PFSK-1 (cell line): ENCODE measurements at regions not wholly inside any gene's neighbourhood (a gene's known extent, or its start where the extent isn't known, plus 50 kb on each side); places are given as distances from the start of the nearest gene placed in this dataset.

Source experiments
- FOXP2 ChIP-seq: optimal IDR thresholded peaks from 2 replicates; pipeline ENCODE3; 2011; ENCODE audit warnings: borderline replicate concordance, control low read depth, inconsistent platforms; ENCODE audit not compliant: insufficient read depth; ENCODE audit errors: extremely low read length, extremely low read depth
- POLR2AphosphoS5 ChIP-seq: IDR thresholded peaks from 2 replicates; pipeline ENCODE4 v1.6.1; 2012; ENCODE audit warnings: low read depth, mild to moderate bottlenecking, control low read depth, low read length, moderate library complexity
- SIN3A ChIP-seq: IDR thresholded peaks from 2 replicates; pipeline ENCODE4 v1.6.1; 2012; ENCODE audit warnings: mild to moderate bottlenecking, low read length, moderate library complexity, borderline replicate concordance; ENCODE audit not compliant: insufficient read depth
- TAF1 ChIP-seq: IDR thresholded peaks from 2 replicates; pipeline ENCODE4 v1.6.1; 2012; ENCODE audit warnings: low read length, control low read depth, borderline replicate concordance; ENCODE audit not compliant: insufficient read depth
- TF ChIP-seq, protein P1 (sequence below), 2 experiments: IDR thresholded peaks; 2 replicates each; pipeline versions ENCODE4 v1.6.1 to v1.8.0; 2011 to 2012; ENCODE audit warnings: low read depth in 2 of 2, low read length in 2 of 2, control low read depth in 1 of 2, inconsistent platforms in 1 of 2, mild to moderate bottlenecking in 1 of 2, moderate library complexity in 1 of 2; ENCODE audit not compliant: insufficient read depth in 1 of 2

GRCh38 chr1:37292789-37293188 lies 181.6 kb upstream of the ZC3H12A start:
- TF ChIP-seq, protein P1, sequence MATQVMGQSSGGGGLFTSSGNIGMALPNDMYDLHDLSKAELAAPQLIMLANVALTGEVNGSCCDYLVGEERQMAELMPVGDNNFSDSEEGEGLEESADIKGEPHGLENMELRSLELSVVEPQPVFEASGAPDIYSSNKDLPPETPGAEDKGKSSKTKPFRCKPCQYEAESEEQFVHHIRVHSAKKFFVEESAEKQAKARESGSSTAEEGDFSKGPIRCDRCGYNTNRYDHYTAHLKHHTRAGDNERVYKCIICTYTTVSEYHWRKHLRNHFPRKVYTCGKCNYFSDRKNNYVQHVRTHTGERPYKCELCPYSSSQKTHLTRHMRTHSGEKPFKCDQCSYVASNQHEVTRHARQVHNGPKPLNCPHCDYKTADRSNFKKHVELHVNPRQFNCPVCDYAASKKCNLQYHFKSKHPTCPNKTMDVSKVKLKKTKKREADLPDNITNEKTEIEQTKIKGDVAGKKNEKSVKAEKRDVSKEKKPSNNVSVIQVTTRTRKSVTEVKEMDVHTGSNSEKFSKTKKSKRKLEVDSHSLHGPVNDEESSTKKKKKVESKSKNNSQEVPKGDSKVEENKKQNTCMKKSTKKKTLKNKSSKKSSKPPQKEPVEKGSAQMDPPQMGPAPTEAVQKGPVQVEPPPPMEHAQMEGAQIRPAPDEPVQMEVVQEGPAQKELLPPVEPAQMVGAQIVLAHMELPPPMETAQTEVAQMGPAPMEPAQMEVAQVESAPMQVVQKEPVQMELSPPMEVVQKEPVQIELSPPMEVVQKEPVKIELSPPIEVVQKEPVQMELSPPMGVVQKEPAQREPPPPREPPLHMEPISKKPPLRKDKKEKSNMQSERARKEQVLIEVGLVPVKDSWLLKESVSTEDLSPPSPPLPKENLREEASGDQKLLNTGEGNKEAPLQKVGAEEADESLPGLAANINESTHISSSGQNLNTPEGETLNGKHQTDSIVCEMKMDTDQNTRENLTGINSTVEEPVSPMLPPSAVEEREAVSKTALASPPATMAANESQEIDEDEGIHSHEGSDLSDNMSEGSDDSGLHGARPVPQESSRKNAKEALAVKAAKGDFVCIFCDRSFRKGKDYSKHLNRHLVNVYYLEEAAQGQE (IDR thresholded peaks at IDR 0.05; ENCODE audit: insufficient read depth in 1 of 2, low read depth in 2 of 2, low read length in 2 of 2) = no peak
- TF ChIP-seq FOXP2 (no peak), TAF1 (no peak), SIN3A (no peak), POLR2AphosphoS5 (no peak)

DNA sequence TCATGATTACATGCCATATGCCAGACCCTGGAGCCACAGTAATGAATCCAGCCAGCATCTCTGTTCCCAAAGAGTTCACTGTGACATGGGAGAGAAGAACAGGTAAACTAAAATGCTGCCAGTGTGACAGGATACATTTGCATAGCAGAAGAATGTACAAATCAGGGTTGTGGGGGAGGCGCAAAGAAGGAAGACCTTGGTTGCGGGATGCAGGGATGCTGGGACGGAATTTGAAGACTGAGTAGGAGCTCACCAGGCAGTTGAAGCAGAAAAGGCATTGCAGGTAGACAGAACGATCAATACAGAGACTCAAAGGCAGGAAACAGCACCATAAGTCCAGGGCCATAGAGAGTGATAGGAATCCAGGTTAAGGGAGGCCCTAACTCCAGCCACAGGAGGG lies 180.3 kb upstream of the ZC3H12A start:
- TF ChIP-seq SIN3A (no peak), POLR2AphosphoS5 (no peak), TAF1 (no peak), FOXP2 (no peak)
- TF ChIP-seq, protein P1 (IDR thresholded peaks at IDR 0.05; ENCODE audit: insufficient read depth in 1 of 2, low read depth in 2 of 2, low read length in 2 of 2) = no peak

DNA sequence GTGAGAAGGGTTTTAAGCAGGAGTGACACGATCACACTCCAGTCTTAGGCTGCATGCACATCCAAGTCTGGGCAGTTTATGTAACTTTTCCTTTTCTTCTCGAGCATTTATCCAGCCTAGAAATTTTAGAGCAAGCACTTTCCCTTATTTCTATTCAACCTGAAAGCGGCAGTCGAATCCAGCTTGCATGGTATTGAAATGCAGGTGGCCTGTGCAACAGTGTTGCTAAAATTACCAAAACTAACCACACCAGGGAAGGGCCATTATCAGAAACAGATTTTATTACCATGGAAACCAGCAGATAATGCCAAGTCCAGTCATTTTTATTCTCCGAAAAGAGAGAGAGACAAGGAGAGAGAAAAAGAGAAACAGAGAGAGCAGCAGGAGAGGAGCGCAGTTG lies 179.9 kb upstream of the ZC3H12A start:
- TF ChIP-seq, protein P1 (IDR thresholded peaks at IDR 0.05; ENCODE audit: insufficient read depth in 1 of 2, low read depth in 2 of 2, low read length in 2 of 2) = no peak
- TF ChIP-seq FOXP2 (no peak), TAF1 (no peak), POLR2AphosphoS5 (no peak), SIN3A (no peak)

- TF ChIP-seq POLR2AphosphoS5 (no peak), TAF1 (no peak), FOXP2 (no peak), SIN3A (no peak)
- TF ChIP-seq, protein P1 (IDR thresholded peaks at IDR 0.05; ENCODE audit: insufficient read depth in 1 of 2, low read depth in 2 of 2, low read length in 2 of 2) = no peak
These were observed 175.6 kb upstream of the ZC3H12A start for GRCh38 chr1:37298769-37299168.

DNA sequence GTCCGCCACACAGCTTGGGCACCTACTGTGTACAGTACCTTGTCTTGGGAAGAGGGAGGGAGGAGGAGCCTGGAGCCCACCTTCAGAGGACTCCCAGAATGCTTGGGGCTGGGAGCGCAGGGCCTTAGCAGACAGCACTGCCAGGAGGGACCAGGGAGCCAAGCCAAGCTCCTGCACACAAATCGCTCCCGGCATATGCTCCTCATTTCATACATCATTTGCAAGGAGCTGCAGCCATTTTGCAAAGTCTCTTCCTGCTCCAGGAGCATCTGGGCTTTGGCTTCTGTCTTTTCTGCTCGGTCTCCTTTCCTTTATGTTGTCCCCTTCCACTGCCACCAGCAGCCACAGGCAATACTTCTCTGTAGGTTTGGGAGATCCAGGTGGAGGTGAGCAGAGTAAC lies 175.2 kb upstream of the ZC3H12A start:
- TF ChIP-seq TAF1 = no peak
- TF ChIP-seq SIN3A = no peak
